ENCODE measurements at regions not wholly inside any gene's neighbourhood (a gene's known extent, or its start where the extent isn't known, plus 50 kb on each side); places are given as distances from the start of the nearest gene placed in this dataset.

GRCh38 chr4:96637971-96638412 is 798.1 kb downstream of the PDHA2 start:
- no peak for DNase-seq (ENCODE audit: low read depth)
- no peak for TF ChIP-seq CTCF (IDR thresholded peaks at IDR 0.05; ENCODE audit: insufficient read depth, low read length)

GRCh38 chr4:96639932-96640331 is 800.0 kb downstream of the PDHA2 start:
- DNase-seq (ENCODE audit: low read depth) = no peak
- no peak for TF ChIP-seq CTCF (IDR thresholded peaks at IDR 0.05; ENCODE audit: insufficient read depth, low read length)
- no peak overlapping the region for H3K4me3 ChIP-seq (ENCODE audit: low read depth, low read length)

More at GRCh38 chr4:96637971-96638412, 798.1 kb downstream of the PDHA2 start:
- no peak overlapping the region for H3K4me3 ChIP-seq (ENCODE audit: low read depth, low read length)

GRCh38 chr4:96642490-96642889 is 802.6 kb downstream of the PDHA2 start:
- H3K4me3 ChIP-seq (ENCODE audit: low read depth, low read length) = no peak overlapping the region
- no peak for TF ChIP-seq CTCF (IDR thresholded peaks at IDR 0.05; ENCODE audit: insufficient read depth, low read length)
- no peak for DNase-seq (ENCODE audit: low read depth)

GRCh38 chr4:96646146-96646545 is 806.3 kb downstream of the PDHA2 start:
- H3K4me3 ChIP-seq (ENCODE audit: low read depth, low read length) = no peak overlapping the region
- no peak for TF ChIP-seq CTCF (IDR thresholded peaks at IDR 0.05; ENCODE audit: insufficient read depth, low read length)
- DNase-seq (ENCODE audit: low read depth) = no peak

- TF ChIP-seq CTCF (IDR thresholded peaks at IDR 0.05; ENCODE audit: insufficient read depth, low read length) = no peak
- no peak overlapping the region for H3K4me3 ChIP-seq (ENCODE audit: low read depth, low read length)
- no peak for DNase-seq (ENCODE audit: low read depth)
These were observed 809.6 kb downstream of the PDHA2 start for GRCh38 chr4:96649536-96649935.

GRCh38 chr4:96652158-96652557 is 812.3 kb downstream of the PDHA2 start:
- H3K4me3 ChIP-seq (ENCODE audit: low read depth, low read length) = no peak overlapping the region
- no peak for TF ChIP-seq CTCF (IDR thresholded peaks at IDR 0.05; ENCODE audit: insufficient read depth, low read length)
- no peak for DNase-seq (ENCODE audit: low read depth)

- DNase-seq (ENCODE audit: low read depth) = no peak
- TF ChIP-seq CTCF (IDR thresholded peaks at IDR 0.05; ENCODE audit: insufficient read depth, low read length) = no peak
- H3K4me3 ChIP-seq (ENCODE audit: low read depth, low read length) = no peak overlapping the region
These were observed 812.9 kb downstream of the PDHA2 start for GRCh38 chr4:96652821-96653220.

Measured in fibroblast of the aortic adventitia (primary cell).